ENCODE measurements at regions not wholly inside any gene's neighbourhood (a gene's known extent, or its start where the extent isn't known, plus 50 kb on each side); places are given as distances from the start of the nearest gene placed in this dataset.

DNA sequence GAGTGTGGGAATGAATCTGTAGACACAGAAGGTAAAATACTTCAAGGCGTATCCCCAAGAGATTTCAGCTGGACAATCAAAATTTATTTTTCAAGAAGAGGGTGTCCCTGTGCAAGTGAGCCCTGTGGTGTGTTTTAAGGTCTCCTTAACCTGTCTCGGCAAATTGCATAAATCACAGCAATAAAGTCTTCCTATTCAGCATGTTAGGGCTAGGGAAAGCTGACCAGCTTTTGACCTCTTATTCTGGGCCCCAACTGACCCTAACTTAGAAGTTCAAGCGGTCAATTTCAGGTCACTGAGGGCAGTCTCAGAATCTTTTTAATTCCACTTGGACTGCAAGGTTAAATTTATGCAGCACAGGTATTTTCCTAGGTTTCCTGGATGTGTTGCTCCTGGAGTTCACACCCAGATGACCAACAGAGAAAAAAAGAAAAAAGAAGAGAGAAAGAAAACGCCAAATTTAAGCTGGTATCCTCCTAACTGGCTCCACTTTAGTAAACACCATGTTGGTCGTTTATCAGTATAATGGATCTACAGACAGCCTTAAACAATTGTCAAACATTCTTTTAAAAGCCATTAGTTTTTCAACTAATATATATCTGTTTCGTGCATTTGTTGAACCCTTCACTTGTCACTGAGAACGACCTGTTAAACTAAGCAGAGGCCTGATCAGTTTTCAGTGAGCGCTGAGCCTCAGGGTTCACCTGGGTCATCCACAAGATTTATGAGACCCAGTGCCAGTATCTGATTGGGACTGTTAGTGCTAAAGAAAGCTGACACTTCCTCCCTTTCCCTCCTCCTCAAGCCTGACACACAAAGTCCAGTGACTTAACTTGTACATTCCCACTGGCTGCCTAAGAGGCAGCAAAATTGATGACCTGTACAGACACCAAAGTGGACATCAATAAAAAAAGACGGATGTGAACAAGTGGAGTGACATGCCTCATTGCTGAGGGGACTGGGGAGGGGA lies 546.1 kb downstream of the NR2F1-AS1 start:
- Histone ChIP-seq H4K20me1 (replicated peaks; ENCODE audit: control insufficient read depth, extremely low read depth, insufficient read depth, low read length) (no peaks in the 10 kb centered on the region), H3K36me3 (ENCODE audit: control insufficient read depth in 2 of 2, extremely low read depth in 1 of 2, insufficient read depth in 2 of 2, low read length in 2 of 2) (no peaks in the 10 kb centered on the region), H3K9me3 (replicated peaks; ENCODE audit: control insufficient read depth, insufficient read depth, low read length) (no peaks in the 10 kb centered on the region), H3K9me1 (replicated peaks; ENCODE audit: control insufficient read depth, extremely low read depth, insufficient read depth, low read length) (no peaks in the 10 kb centered on the region), H3K4me3 (replicated peaks in 1 of 3; ENCODE audit: insufficient read depth in 1 of 3, low read depth in 1 of 3, low read length in 3 of 3) (no peak overlapping the region), H3K4me1 (ENCODE audit: control insufficient read depth, extremely low read depth, insufficient read depth, low read length) (no peaks in the 10 kb centered on the region), H3K9ac (replicated peaks; ENCODE audit: extremely low read depth, insufficient read depth, low read length) (no peak overlapping the region), H2AFZ (ENCODE audit: low read depth, low read length) (peak overlapping the region; percentile 24), H3K27ac (ENCODE audit: insufficient read depth, low read depth, low read length) (no peak overlapping the region), H3K79me2 (ENCODE audit: control insufficient read depth, insufficient read depth, low read length) (no peaks in the 10 kb centered on the region), H3K4me2 (ENCODE audit: insufficient read depth, low read length) (no peak overlapping the region), H3K27me3 (ENCODE audit: control insufficient read depth in 2 of 2, insufficient read depth in 2 of 2, low read length in 2 of 2) (no peaks in the 10 kb centered on the region)
- dilution Hi-C loops (cut with MboI; ENCODE audit: extremely low pct_ligation_motif_present, low sequenced_read_pairs) (no loop called here), intact Hi-C loops (cut with micrococcal nuclease) (no loop called here)
- DNase-seq (ENCODE audit: low read depth, low spot score) (peak; percentile 25), FAIRE-seq (no peak)
- TF ChIP-seq CTCF (IDR thresholded peaks at IDR 0.05; ENCODE audit: extremely low read depth in 1 of 2, insufficient read depth in 1 of 2, low read depth in 1 of 2, low read length in 2 of 2) (no peak), POLR2AphosphoS5 (IDR thresholded peaks at IDR 0.05; ENCODE audit: insufficient read depth, low read depth, low read length) (no peak), MYC (IDR thresholded peaks at IDR 0.05; ENCODE audit: low read depth, low read length) (no peak), JUN (IDR thresholded peaks at IDR 0.05; ENCODE audit: borderline replicate concordance, insufficient read depth, insufficient read length, low read depth) (no peak)
- ChIA-PET CTCF (no interaction called here), POLR2A (no interaction called here)
- no TSS peak for BruUV-seq (replicated peaks)

All from endothelial cell of umbilical vein (primary cell).